ENCODE measurements at regions not wholly inside any gene's neighbourhood (a gene's known extent, or its start where the extent isn't known, plus 50 kb on each side); places are given as distances from the start of the nearest gene placed in this dataset.
A peak's percentile ranks its signal among the peaks of the same experiment; 100 is the strongest.

DNA sequence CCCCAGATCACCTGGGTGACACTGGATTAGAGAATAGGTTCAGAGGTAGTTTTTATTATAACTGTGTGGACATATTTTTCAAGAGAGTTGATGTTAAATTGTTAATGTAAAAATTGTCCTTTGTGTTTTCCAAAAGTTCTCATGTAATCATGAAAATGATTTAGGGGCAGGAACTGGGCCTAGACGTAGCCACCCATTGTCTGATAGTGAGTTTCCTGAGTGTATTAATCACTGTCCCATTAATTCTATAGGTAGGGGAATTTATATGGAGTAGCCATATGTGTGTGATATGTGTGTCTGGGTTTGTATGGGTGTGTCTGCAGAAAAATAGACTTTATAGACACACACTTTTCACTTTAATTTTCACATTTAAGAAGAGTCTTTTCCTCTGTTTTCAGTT lies 144.6 kb upstream of the RAI14 start:
- H3K4me2 ChIP-seq, result no peak overlapping the region
- H3K36me3 ChIP-seq, result no peaks in the 10 kb centered on the region
- no peak overlapping the region for H3K27ac ChIP-seq
- 0 out of 22 replicates have a peak, but pooled peaks cover 0 to 5% (median 0%) of the 10 kb centered on the region in 11 experiments for H3K9me3 ChIP-seq (replicated peaks in 1 of 11)
- no peak for TF ChIP-seq Cebpa-rat (IDR thresholded peaks at IDR 0.05)
- H4K20me1 ChIP-seq, result no peaks in the 10 kb centered on the region
- H3K9ac ChIP-seq, result no peak overlapping the region
- no peak overlapping the region for H3K4me3 ChIP-seq
- H3K4me1 ChIP-seq, result peaks cover 0 to 2% (median 0%) of the 10 kb centered on the region in 10 experiments; a peak in 2 of 20 replicates
- no peaks in the 10 kb centered on the region for H3K27me3 ChIP-seq

DNA sequence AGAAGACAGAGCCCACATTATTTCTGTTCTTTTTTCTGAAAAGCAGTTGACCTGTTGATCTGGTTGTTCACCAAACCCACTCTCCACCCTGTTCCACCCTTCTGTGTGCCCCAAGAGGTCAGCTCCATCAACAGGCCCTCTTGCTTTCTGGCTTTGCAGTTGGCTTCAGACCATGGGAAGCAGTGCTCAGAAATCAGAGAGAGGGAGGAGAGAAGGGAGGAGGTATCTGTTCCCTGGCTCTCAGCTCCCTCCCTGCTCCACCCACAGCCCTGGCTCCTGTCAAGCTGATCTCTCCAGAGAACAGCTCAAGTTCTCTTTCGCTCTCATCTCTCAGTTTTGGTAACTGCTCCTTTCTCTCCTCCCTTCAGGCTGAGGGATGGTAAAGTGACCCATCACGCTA lies 144.2 kb upstream of the RAI14 start:
- Histone ChIP-seq H4K20me1 (no peaks in the 10 kb centered on the region), H3K9me3 (replicated peaks in 1 of 11) (0 out of 22 replicates have a peak, but pooled peaks cover 0 to 5% (median 0%) of the 10 kb centered on the region in 11 experiments), H3K27ac (no peak overlapping the region), H3K9ac (no peak overlapping the region), H3K4me2 (no peak overlapping the region), H3K27me3 (no peaks in the 10 kb centered on the region), H3K4me3 (no peak overlapping the region), H3K4me1 (peaks cover 0 to 6% (median 0%) of the 10 kb centered on the region in 10 experiments; a peak in 6 of 20 replicates), H3K36me3 (no peaks in the 10 kb centered on the region)
- TF ChIP-seq Cebpa-rat (IDR thresholded peaks at IDR 0.05), result no peak

DNA sequence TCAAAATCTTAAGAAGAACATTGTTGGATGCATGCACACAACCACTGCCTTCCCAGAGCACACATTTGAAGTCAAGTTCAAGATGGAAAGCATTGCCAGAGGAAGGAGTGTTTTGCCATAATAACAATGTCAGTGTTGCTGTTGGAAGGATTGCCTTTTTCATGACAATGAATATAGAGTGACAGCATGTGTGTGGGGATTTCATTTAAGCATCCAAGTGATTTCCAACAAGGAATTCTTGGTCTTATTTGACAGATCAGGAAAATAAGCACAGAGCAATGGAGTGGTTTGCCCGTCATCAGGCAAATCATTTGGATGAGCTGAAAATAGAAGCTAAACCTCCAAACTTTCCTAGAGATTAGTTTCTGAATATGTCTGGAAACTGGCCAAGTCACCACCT lies 140.0 kb upstream of the RAI14 start:
- H3K27ac ChIP-seq, result no peak overlapping the region
- peaks cover 0 to 12% (median 0%) of the 10 kb centered on the region in 10 experiments; a peak in 6 of 20 replicates for H3K4me1 ChIP-seq
- no peaks in the 10 kb centered on the region for H3K9me3 ChIP-seq (replicated peaks in 1 of 11)
- H4K20me1 ChIP-seq, result no peaks in the 10 kb centered on the region
- H3K9ac ChIP-seq, result no peak overlapping the region
- no peaks in the 10 kb centered on the region for H3K36me3 ChIP-seq
- no peak for TF ChIP-seq Cebpa-rat (IDR thresholded peaks at IDR 0.05)
- no peak overlapping the region for H3K4me3 ChIP-seq
- H3K4me2 ChIP-seq, result 0 out of 22 replicates have a peak overlapping the region, but pooled peaks of 1 of the 11 experiments have one; percentile 30
- no peaks in the 10 kb centered on the region for H3K27me3 ChIP-seq

DNA sequence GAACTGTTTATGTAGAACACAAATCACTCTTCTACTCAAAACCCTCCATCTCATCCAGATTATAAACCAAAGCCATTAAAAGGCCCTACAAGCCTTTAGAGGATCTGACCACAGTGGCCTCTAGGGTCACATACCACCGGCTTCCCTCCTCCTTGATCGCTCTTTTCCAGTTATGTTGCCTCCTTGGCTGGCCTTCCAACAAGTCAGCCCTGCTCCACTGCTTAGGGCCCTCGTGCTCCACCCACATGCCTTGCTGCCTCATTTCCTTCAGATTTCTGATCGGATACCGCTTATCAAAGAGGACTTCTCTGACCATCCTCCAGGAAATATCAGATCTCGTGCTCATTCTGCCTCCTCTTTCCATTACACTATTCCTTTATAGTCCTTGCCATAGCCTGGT lies 139.4 kb upstream of the RAI14 start:
- H3K4me1 ChIP-seq, result peaks cover 0 to 12% (median 0%) of the 10 kb centered on the region in 10 experiments; a peak in 6 of 20 replicates
- no peaks in the 10 kb centered on the region for H4K20me1 ChIP-seq
- no peak overlapping the region for H3K4me3 ChIP-seq
- TF ChIP-seq Cebpa-rat (IDR thresholded peaks at IDR 0.05), result no peak
- H3K27me3 ChIP-seq, result no peaks in the 10 kb centered on the region
- H3K27ac ChIP-seq, result no peak overlapping the region
- H3K9ac ChIP-seq, result no peak overlapping the region
- peak overlapping the region in 3 of 11 experiments; percentile 7 to 33 (median 30); a peak in 2 of 22 replicates for H3K4me2 ChIP-seq
- H3K36me3 ChIP-seq, result no peaks in the 10 kb centered on the region
- no peaks in the 10 kb centered on the region for H3K9me3 ChIP-seq (replicated peaks in 1 of 11)

DNA sequence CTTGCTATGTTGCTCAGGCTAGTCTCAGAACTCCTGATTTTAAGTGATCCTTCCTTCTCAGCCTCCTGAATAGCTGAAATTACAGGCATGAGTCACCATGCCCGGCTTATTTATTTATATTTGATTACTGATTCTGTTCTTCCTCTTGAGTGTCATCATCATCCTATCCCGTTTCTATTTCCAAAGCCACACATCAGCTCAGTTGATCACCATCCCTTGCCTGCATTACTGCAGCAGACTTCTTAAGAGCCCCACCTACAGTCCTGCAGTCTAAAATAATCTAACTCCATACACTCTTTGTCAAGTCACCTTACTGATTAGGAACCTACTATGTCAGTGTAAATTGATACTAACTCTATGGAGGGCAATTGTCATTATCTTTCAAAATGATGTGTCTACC lies 138.9 kb upstream of the RAI14 start:
- Histone ChIP-seq H3K4me2 (peak overlapping the region in 3 of 11 experiments; percentile 7 to 33 (median 30); a peak in 1 of 22 replicates), H3K9me3 (replicated peaks in 1 of 11) (no peaks in the 10 kb centered on the region), H3K27me3 (no peaks in the 10 kb centered on the region), H4K20me1 (no peaks in the 10 kb centered on the region), H3K4me1 (peaks cover 0 to 12% (median 0%) of the 10 kb centered on the region in 10 experiments; a peak in 6 of 20 replicates), H3K27ac (no peak overlapping the region), H3K9ac (no peak overlapping the region), H3K4me3 (no peak overlapping the region), H3K36me3 (no peaks in the 10 kb centered on the region)
- no peak for TF ChIP-seq Cebpa-rat (IDR thresholded peaks at IDR 0.05)

DNA sequence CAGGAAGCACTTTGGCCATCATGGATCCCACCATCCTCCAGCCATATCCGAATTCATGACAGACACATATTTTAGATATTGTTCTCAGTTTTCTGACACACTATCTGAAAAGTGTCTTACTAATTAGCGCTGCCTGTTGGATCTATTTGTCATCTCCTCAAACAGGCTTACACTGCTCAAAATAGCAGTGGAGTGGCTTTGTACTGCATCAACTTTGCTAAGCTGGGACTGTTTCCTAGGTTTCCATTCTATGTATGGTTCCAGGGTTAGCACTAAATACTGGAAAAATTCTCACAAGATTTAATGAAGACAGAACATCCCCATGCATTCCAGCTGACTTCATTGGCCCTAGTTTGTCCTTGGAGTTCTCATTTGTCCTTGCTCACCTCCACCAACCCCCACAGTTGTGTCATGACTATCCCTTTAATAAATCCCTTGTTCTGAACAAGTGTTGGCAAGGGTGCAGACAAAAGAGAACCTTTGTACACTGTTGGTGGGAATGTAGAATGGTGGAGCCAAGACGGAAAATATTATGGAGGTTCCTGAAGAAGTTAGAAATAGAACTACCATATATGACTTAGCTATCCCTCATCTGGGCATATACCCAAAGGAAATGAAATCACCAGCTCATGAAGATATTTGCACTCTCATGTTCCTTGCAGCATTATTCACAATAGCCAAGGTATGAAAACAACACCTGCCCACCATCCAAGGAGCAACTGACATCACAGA lies 136.5 kb upstream of the RAI14 start:
- Histone ChIP-seq H3K9ac (no peak overlapping the region), H4K20me1 (no peaks in the 10 kb centered on the region), H3K9me3 (replicated peaks in 1 of 11) (no peaks in the 10 kb centered on the region), H3K36me3 (no peaks in the 10 kb centered on the region), H3K27ac (no peak overlapping the region), H3K4me3 (no peak overlapping the region), H3K4me2 (no peak overlapping the region), H3K27me3 (no peaks in the 10 kb centered on the region), H3K4me1 (peaks cover 10 to 36% (median 14%) of the 10 kb centered on the region in 10 experiments; a peak in 16 of 20 replicates)
- TF ChIP-seq Cebpa-rat (IDR thresholded peaks at IDR 0.05), result no peak

DNA sequence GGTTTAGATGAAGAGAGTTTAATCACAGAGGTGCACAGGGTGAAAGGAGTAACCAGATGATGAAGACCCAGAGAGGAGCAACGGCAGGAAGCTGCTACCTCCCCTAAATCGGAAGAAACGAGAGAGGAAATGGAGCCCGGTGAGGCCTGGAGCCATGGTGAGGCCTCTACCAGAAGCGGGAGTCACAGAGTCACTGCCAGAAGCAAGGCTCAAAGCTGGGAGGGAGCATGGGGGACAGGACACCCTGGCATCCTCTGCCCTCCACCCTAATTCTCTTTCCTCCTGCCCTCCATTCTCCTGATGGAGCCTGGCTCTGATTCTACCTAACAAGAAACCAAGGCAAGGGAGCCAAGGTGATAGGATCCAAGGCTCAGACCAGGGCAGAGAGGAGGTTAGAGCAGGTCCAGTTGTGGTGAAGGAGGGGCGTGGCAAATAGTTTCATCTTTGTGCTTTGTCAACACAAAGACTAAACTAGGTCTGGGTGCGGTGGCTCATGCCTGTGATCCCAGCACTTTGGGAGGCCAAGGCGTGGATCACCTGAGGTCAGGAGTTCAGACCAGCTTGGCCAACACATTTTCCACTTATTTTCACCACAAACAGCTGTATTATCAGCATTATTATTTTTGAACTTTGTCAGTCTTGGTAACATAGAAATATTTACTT lies 134.4 kb upstream of the RAI14 start:
- Histone ChIP-seq H3K4me2 (no peak overlapping the region), H3K27ac (no peak overlapping the region), H3K4me3 (no peak overlapping the region), H3K9ac (no peak overlapping the region), H3K9me3 (replicated peaks in 1 of 11) (no peaks in the 10 kb centered on the region), H4K20me1 (no peaks in the 10 kb centered on the region), H3K4me1 (peaks cover 13 to 31% (median 28%) of the 10 kb centered on the region in 10 experiments), H3K36me3 (no peaks in the 10 kb centered on the region), H3K27me3 (no peaks in the 10 kb centered on the region)
- no peak for TF ChIP-seq Cebpa-rat (IDR thresholded peaks at IDR 0.05)

DNA sequence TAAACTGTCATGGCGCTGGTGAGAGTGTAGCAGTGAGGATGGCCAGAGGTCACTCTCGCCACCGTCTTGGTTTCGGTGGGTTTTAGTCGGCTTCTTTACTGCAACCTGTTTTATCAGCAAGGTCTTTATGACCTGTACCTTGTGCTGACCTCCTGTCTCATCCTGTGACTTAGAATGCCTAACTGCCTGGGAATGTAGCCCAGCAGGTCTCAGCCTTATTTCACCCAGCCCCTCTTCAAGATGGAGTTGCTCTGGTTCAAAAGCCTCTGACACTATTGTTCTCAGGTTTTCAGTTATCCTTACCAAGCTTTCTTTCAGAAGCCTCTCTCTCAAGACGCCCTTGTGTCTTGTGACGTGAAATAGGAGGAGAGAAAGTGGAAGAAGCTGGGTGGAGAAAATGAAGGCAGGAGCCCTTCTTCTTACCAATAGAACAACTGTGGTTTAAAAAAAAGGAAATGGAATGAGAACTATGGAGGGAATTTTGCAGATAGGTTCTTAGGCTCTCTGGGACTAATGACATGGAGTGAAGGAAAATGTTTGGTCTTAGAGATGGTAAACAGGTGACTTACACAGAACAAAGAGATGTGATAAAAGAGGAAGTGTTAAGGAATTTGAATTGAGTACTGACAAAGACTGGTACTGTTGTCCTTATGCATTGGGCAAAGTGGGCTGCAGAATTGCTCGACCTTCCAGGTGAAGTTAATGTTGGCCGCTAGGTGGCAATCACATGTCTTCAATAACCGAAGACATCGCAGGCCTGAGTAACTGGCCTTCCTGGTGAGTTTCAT lies 133.3 kb upstream of the RAI14 start:
- TF ChIP-seq Cebpa-rat (IDR thresholded peaks at IDR 0.05), result no peak
- peaks cover 19 to 40% (median 32%) of the 10 kb centered on the region in 10 experiments for H3K4me1 ChIP-seq
- H4K20me1 ChIP-seq, result no peaks in the 10 kb centered on the region
- no peaks in the 10 kb centered on the region for H3K36me3 ChIP-seq
- H3K27me3 ChIP-seq, result no peaks in the 10 kb centered on the region
- no peak overlapping the region for H3K4me3 ChIP-seq
- H3K27ac ChIP-seq, result peak overlapping the region in 2 of 11 experiments; percentile 35 to 36; a peak in 2 of 22 replicates
- H3K4me2 ChIP-seq, result peak overlapping the region in 7 of 11 experiments; percentile 10 to 50 (median 37); a peak in 12 of 22 replicates
- no peak overlapping the region; a peak in 1 of 22 replicates for H3K9ac ChIP-seq
- H3K9me3 ChIP-seq (replicated peaks in 1 of 11), result no peaks in the 10 kb centered on the region

DNA sequence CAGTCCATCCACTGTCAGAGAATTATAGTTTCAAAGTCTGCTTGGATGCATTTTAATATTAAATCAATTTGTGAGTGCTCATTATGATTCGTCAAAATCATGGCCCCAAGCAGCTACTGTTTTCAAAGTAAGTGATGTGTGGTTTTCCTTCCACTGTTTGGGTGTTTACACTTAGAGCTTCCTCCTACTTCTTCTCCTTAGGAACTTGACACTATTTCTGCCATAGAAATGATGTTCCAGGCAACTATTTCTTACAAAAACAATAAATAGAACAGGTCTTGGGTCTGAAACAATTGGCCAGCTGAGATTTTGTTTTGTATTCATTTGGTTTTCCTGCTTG lies 132.8 kb upstream of the RAI14 start:
- peak overlapping the region in 8 of 11 experiments; percentile 10 to 50 (median 36); a peak in 12 of 22 replicates for H3K4me2 ChIP-seq
- TF ChIP-seq Cebpa-rat (IDR thresholded peaks at IDR 0.05), result no peak
- H4K20me1 ChIP-seq, result no peaks in the 10 kb centered on the region
- no peak overlapping the region for H3K4me3 ChIP-seq
- H3K9me3 ChIP-seq (replicated peaks in 1 of 11), result no peaks in the 10 kb centered on the region
- no peaks in the 10 kb centered on the region for H3K36me3 ChIP-seq
- peak overlapping the region in 8 of 11 experiments; percentile 2 to 42 (median 19); a peak in 7 of 22 replicates for H3K27ac ChIP-seq
- H3K27me3 ChIP-seq, result no peaks in the 10 kb centered on the region
- peaks cover 19 to 40% (median 32%) of the 10 kb centered on the region in 10 experiments for H3K4me1 ChIP-seq
- no peak overlapping the region; a peak in 1 of 22 replicates for H3K9ac ChIP-seq

Measured in BLaER1 treated with 17β-estradiol and CSF1 and Interleukin-3, amounts not matched to agents 10 nM and 100 nM (cell line).